H9 (cell line): ENCODE measurements at regions not wholly inside any gene's neighbourhood (a gene's known extent, or its start where the extent isn't known, plus 50 kb on each side); places are given as distances from the start of the nearest gene placed in this dataset.

Source experiments
- DNase-seq: peaks from one replicate; pipeline ENCODE4 v3.0.0-alpha.2; 2017
- H2AFZ ChIP-seq: one replicate; pipeline ENCODE4 v1.6.1; 2013; ENCODE audit warnings: mild to moderate bottlenecking, low read length, control low read depth, moderate library complexity
- H2AK5ac ChIP-seq: 2 replicates; pipeline ENCODE4 v1.6.1; 2013; ENCODE audit warnings: low read length, control low read depth, mixed read lengths; ENCODE audit not compliant: insufficient read length
- H2BK120ac ChIP-seq: one replicate; pipeline ENCODE4 v1.6.1; 2013; ENCODE audit warnings: low read depth, mild to moderate bottlenecking, low read length, control low read depth, inconsistent platforms; ENCODE audit not compliant: poor library complexity, severe bottlenecking
- H2BK12ac ChIP-seq: 2 replicates; pipeline ENCODE4 v1.6.1; 2013; ENCODE audit warnings: low read length, control low read depth, mixed read lengths, low read depth; ENCODE audit not compliant: insufficient read length
- H2BK15ac ChIP-seq: 2 replicates; pipeline ENCODE4 v1.6.1; 2013; ENCODE audit warnings: low read depth, low read length, control low read depth
- H2BK20ac ChIP-seq: one replicate; pipeline ENCODE4 v1.6.1; 2013; ENCODE audit warnings: low read depth, mild to moderate bottlenecking, low read length, control low read depth, inconsistent platforms; ENCODE audit not compliant: poor library complexity, severe bottlenecking
- H2BK5ac ChIP-seq: 2 replicates; pipeline ENCODE4 v1.6.1; 2013; ENCODE audit warnings: low read length, control low read depth, mixed read lengths; ENCODE audit not compliant: insufficient read length
- H3K14ac ChIP-seq: 2 replicates; pipeline ENCODE4 v1.6.1; 2013; ENCODE audit warnings: low read length, control low read depth; ENCODE audit not compliant: insufficient read depth
- H3K18ac ChIP-seq: 2 replicates; pipeline ENCODE4 v1.6.1; 2013; ENCODE audit warnings: low read depth, mild to moderate bottlenecking, mixed read lengths, low read length, control low read depth; ENCODE audit not compliant: insufficient read length
- H3K23ac ChIP-seq: 2 replicates; pipeline ENCODE4 v1.6.1; 2013; ENCODE audit warnings: low read length, control low read depth, mixed read lengths, low read depth; ENCODE audit not compliant: insufficient read length
- H3K23me2 ChIP-seq: 2 replicates; pipeline ENCODE4 v1.6.1; 2013; ENCODE audit warnings: low read depth, mild to moderate bottlenecking, mixed read lengths, low read length, control low read depth; ENCODE audit not compliant: insufficient read length, poor library complexity, severe bottlenecking
- H3K27ac ChIP-seq: 2 replicates; pipeline ENCODE4 v1.5.1; 2013; ENCODE audit warnings: low read length, control low read depth, mixed read lengths, low read depth; ENCODE audit not compliant: insufficient read length
- H3K27me3 ChIP-seq: 2 replicates; pipeline ENCODE4 v1.6.1; 2013; ENCODE audit warnings: low read length, control low read depth, inconsistent platforms; ENCODE audit not compliant: insufficient read depth
- H3K4ac ChIP-seq: 2 replicates; pipeline ENCODE4 v1.6.1; 2013; ENCODE audit warnings: low read depth, mild to moderate bottlenecking, control low read depth, inconsistent platforms, low read length, moderate library complexity
- H3K4me1 ChIP-seq: 2 replicates; pipeline ENCODE4 v1.6.1; 2013; ENCODE audit warnings: low read length, control low read depth, inconsistent platforms; ENCODE audit not compliant: insufficient read depth
- H3K4me2 ChIP-seq: 2 replicates; pipeline ENCODE4 v1.6.1; 2013; ENCODE audit warnings: low read length, control low read depth, mixed read lengths; ENCODE audit not compliant: insufficient read length, insufficient read depth
- H3K56ac ChIP-seq: 2 replicates; pipeline ENCODE4 v1.6.1; 2013; ENCODE audit warnings: low read depth, mild to moderate bottlenecking, mixed read lengths, low read length, control low read depth; ENCODE audit not compliant: insufficient read length
- H3K79me1 ChIP-seq: 2 replicates; pipeline ENCODE4 v1.6.1; 2013; ENCODE audit warnings: low read depth, mild to moderate bottlenecking, moderate library complexity, low read length, control low read depth, inconsistent platforms; ENCODE audit not compliant: insufficient read depth, poor library complexity, severe bottlenecking
- H3K79me2 ChIP-seq: 2 replicates; pipeline ENCODE4 v1.6.1; 2013; ENCODE audit warnings: low read length, control low read depth, inconsistent platforms; ENCODE audit not compliant: insufficient read depth
- H3K9ac ChIP-seq: 2 replicates; pipeline ENCODE4 v1.6.1; 2013; ENCODE audit warnings: low read length, control low read depth, mixed read lengths; ENCODE audit not compliant: insufficient read length; ENCODE audit errors: extremely low read depth
- H3K9me3 ChIP-seq: one replicate; pipeline ENCODE4 v1.6.1; 2013; ENCODE audit warnings: low read depth, low read length, inconsistent platforms; ENCODE audit not compliant: control insufficient read depth
- H3T11ph ChIP-seq: one replicate; pipeline ENCODE4 v1.6.1; 2013; ENCODE audit warnings: mild to moderate bottlenecking, low read length, control low read depth, inconsistent platforms
- H4K20me1 ChIP-seq: one replicate; pipeline ENCODE4 v1.6.1; 2013; ENCODE audit not compliant: control insufficient read depth, insufficient read length, insufficient read depth
- H4K5ac ChIP-seq: 2 replicates; pipeline ENCODE4 v1.6.1; 2013; ENCODE audit warnings: low read depth, mild to moderate bottlenecking, mixed read lengths, low read length, control low read depth; ENCODE audit not compliant: insufficient read length
- H4K8ac ChIP-seq: replicated peaks from 2 replicates; pipeline ENCODE4 v1.6.1; 2013; ENCODE audit warnings: low read length, control low read depth, mixed read lengths, low read depth; ENCODE audit not compliant: insufficient read length
- H4K91ac ChIP-seq: 2 replicates; pipeline ENCODE4 v1.6.1; 2013; ENCODE audit warnings: low read depth, mild to moderate bottlenecking, moderate library complexity, mixed read lengths, low read length, control low read depth; ENCODE audit not compliant: insufficient read length
- H3K27ac Mint-ChIP-seq, 3 experiments: 2 replicates in 2 of 3; 3 replicates in 1 of 3; pipeline ENCODE4 v1.8.0; 2020 to 2021; ENCODE audit warnings: mixed read lengths in 3 of 3, mild to moderate bottlenecking in 1 of 3, moderate library complexity in 1 of 3
- H3K27me3 Mint-ChIP-seq: 2 replicates; pipeline ENCODE4 v1.8.0; 2021; ENCODE audit warnings: low read depth, mild to moderate bottlenecking, moderate library complexity, mixed read lengths
- H3K36me3 Mint-ChIP-seq, 3 experiments: 2 replicates in 2 of 3; 3 replicates in 1 of 3; pipeline ENCODE4 v1.8.0; 2020 to 2021; ENCODE audit warnings: low read depth in 3 of 3, mixed read lengths in 3 of 3; ENCODE audit not compliant: insufficient read depth in 1 of 3
- H3K4me1 Mint-ChIP-seq, 2 experiments: 2 replicates each; pipeline ENCODE4 v1.8.0; 2020; ENCODE audit warnings: mixed read lengths in 2 of 2
- H3K4me3 Mint-ChIP-seq, 2 experiments: 2 replicates in 1 of 2; 3 replicates in 1 of 2; pipeline ENCODE4 v1.8.0; 2020 to 2021; ENCODE audit warnings: mild to moderate bottlenecking in 2 of 2, mixed read lengths in 2 of 2, moderate library complexity in 1 of 2
- H3K9me3 Mint-ChIP-seq, 2 experiments: 2 replicates in 1 of 2; 3 replicates in 1 of 2; pipeline ENCODE4 v1.8.0; 2020; ENCODE audit warnings: mild to moderate bottlenecking in 2 of 2, mixed read lengths in 2 of 2, moderate library complexity in 1 of 2
- CTCF ChIP-seq: fragments of 200-600 bp; sonication (generic); conservative IDR thresholded peaks from 3 replicates; pipeline ENCODE4 v1.8.0; 2021; ENCODE audit warnings: antibody characterized with exemption, mild to moderate bottlenecking
- WGBS: extraction: QIAGEN DNeasy Blood & Tissue Kit; methylation state at CpG from one replicate; pipeline ENCODE4 v1.1.7; 2013; ENCODE audit warnings: missing lambda C conversion rate, low lambda C conversion rate, mixed read lengths; ENCODE audit not compliant: insufficient read length; ENCODE audit errors: extremely low coverage; 5-methylcytosine and 5-hydroxymethylcytosine counted together

DNA sequence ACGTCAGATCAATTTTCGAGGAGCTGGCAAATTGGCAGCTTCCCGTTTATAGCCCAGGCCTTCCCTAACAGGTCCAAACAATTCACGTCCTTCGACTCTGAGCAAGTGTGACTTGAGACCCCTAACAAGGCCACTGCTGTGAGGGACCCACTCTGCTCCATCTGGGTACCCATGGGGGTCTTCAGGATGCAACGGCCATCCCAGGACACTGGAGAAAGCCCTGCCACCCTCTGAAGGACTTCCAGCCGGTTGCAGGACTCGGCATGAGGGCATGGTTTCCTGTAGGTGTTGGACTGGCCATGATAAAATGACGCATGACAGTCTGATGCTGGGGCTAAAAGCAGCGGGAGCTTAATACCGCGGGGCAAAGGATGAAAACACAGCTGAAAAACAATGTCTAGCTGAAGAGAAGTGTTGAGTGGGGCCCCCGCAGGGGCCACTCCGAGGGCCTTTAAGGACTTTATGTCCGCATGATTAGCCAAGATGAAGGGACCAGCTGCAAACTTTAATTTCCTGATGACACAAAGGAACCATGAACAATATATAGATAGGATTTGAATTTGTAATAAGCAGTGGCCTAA, 113.3 kb upstream of the ZNF521 start:
- H3K56ac ChIP-seq: no peak overlapping the region
- peaks cover 22 to 24% of the 10 kb centered on the region in 2 experiments for H3K4me1 Mint-ChIP-seq
- no peaks in the 10 kb centered on the region for H4K20me1 ChIP-seq
- no CpG with 5 or more reads among the region's 15 CpGs for WGBS
- no peaks in the 10 kb centered on the region for H3K27me3 ChIP-seq
- H4K91ac ChIP-seq: no peak overlapping the region
- TF ChIP-seq CTCF: no peak
- no peak overlapping the region for H3K18ac ChIP-seq
- H3T11ph ChIP-seq: no peak overlapping the region
- H3K4me1 ChIP-seq: peaks cover 2% of the 10 kb centered on the region; the same call in 1 of the 2 replicates
- H2AFZ ChIP-seq: no peak overlapping the region
- no peaks in the 10 kb centered on the region for H3K23me2 ChIP-seq
- no peaks in the 10 kb centered on the region; a peak in 1 of 7 replicates for H3K36me3 Mint-ChIP-seq
- H2BK5ac ChIP-seq: no peak overlapping the region
- no peak overlapping the region for H2BK120ac ChIP-seq
- H3K79me2 ChIP-seq: no peaks in the 10 kb centered on the region
- H2AK5ac ChIP-seq: no peak overlapping the region
- H3K79me1 ChIP-seq: no peaks in the 10 kb centered on the region
- H2BK20ac ChIP-seq: no peak overlapping the region
- H3K9ac ChIP-seq: no peak overlapping the region
- H3K14ac ChIP-seq: no peak overlapping the region
- no peak for DNase-seq
- H4K8ac ChIP-seq: no peak overlapping the region
- no peak overlapping the region for H2BK15ac ChIP-seq
- H3K4me3 Mint-ChIP-seq: no peak overlapping the region
- no peak overlapping the region for H3K23ac ChIP-seq
- peak overlapping the region in 1 of 3 experiments; percentile 52; a peak in 1 of 7 replicates for H3K27ac Mint-ChIP-seq
- H3K27ac ChIP-seq: no peak overlapping the region
- H3K27me3 Mint-ChIP-seq: no peaks in the 10 kb centered on the region
- H3K9me3 Mint-ChIP-seq: no peaks in the 10 kb centered on the region
- no peak overlapping the region for H2BK12ac ChIP-seq
- H3K9me3 ChIP-seq: no peaks in the 10 kb centered on the region
- H4K5ac ChIP-seq: no peak overlapping the region
- no peak overlapping the region for H3K4ac ChIP-seq
- H3K4me2 ChIP-seq: no peak overlapping the region
